Fibroblast of lung (primary cell): ENCODE measurements at regions not wholly inside any gene's neighbourhood (a gene's known extent, or its start where the extent isn't known, plus 50 kb on each side); places are given as distances from the start of the nearest gene placed in this dataset.

Source experiments
- EZH2 ChIP-seq: IDR thresholded peaks from 2 replicates; pipeline ENCODE4 v1.5.1; 2012; ENCODE audit warnings: low read length, control low read depth, mild to moderate bottlenecking; ENCODE audit errors: missing control alignments
- TF ChIP-seq, protein P1 (sequence below), 2 donors: IDR thresholded peaks in 1 of 2; conservative IDR thresholded peaks in 1 of 2; 1 replicate in 1 of 2; 2 replicates in 1 of 2; pipeline ENCODE4 v1.5.1; 2011 to 2012; ENCODE audit warnings: low read length in 2 of 2, control low read depth in 1 of 2, inconsistent platforms in 1 of 2, low read depth in 1 of 2, mild to moderate bottlenecking in 1 of 2

DNA sequence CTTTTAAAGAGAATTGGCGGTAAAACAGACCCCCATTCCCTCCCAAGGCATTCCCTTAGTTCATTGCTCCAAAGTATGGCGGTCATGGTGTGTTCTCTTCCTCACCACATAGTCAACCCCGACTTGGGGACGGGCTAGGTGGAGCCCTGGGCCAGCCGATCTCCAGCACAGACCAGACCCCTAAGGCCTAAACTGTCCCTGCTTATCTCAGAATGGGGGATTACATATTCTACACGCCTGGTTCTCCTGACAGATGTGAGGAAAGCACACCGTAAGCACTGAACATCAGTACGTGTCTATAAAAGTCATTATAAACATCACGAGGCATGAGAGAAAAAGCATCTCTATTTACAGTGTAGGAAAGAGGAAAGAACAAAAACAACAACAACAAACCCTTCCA, 244.5 kb upstream of the STT3B start:
- TF ChIP-seq, protein P1, sequence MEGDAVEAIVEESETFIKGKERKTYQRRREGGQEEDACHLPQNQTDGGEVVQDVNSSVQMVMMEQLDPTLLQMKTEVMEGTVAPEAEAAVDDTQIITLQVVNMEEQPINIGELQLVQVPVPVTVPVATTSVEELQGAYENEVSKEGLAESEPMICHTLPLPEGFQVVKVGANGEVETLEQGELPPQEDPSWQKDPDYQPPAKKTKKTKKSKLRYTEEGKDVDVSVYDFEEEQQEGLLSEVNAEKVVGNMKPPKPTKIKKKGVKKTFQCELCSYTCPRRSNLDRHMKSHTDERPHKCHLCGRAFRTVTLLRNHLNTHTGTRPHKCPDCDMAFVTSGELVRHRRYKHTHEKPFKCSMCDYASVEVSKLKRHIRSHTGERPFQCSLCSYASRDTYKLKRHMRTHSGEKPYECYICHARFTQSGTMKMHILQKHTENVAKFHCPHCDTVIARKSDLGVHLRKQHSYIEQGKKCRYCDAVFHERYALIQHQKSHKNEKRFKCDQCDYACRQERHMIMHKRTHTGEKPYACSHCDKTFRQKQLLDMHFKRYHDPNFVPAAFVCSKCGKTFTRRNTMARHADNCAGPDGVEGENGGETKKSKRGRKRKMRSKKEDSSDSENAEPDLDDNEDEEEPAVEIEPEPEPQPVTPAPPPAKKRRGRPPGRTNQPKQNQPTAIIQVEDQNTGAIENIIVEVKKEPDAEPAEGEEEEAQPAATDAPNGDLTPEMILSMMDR (conservative IDR thresholded peaks at IDR 0.05 in 1 of 2, IDR thresholded peaks at IDR 0.05 in 1 of 2; ENCODE audit: low read depth in 1 of 2, low read length in 2 of 2), result no peak
- no peak for TF ChIP-seq EZH2
